Urothelium cell line (cell line): ENCODE measurements at regions not wholly inside any gene's neighbourhood (a gene's known extent, or its start where the extent isn't known, plus 50 kb on each side); places are given as distances from the start of the nearest gene placed in this dataset.

Source experiments
- DNase-seq: peaks from one replicate; pipeline ENCODE4 v3.0.0; 2011; ENCODE audit warnings: low spot score, mixed read lengths
- FAIRE-seq: peaks from 2 replicates; lab custom pipeline; 2011; peaks lifted over from hg19 to GRCh38; lab: Jason Lieb, UNC

- FAIRE-seq: no peak
- DNase-seq: no peak
Measured at GRCh38 chr3:18837137-18837755, 311.1 kb upstream of the KCNH8 start.

DNA sequence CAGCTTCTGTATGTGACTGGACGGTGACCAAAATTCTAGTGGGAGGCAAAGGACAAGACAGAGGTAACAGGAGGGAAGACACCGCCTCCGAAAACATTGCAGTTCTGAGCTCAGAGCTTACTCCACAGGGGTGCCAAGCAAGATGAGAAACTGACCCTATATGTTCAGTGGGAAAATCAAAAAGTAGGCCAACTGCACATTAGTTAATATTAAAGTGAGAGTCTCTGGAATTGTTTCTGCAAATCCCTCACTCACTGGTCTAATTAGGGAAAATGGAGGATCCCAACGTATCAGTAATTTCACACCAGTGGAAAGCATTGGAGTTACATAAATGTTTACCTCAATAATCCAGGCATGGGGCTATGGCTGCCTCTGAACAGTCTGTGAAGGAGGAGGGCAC is 313.3 kb upstream of the KCNH8 start:
- DNase-seq: no peak
- no peak for FAIRE-seq

DNA sequence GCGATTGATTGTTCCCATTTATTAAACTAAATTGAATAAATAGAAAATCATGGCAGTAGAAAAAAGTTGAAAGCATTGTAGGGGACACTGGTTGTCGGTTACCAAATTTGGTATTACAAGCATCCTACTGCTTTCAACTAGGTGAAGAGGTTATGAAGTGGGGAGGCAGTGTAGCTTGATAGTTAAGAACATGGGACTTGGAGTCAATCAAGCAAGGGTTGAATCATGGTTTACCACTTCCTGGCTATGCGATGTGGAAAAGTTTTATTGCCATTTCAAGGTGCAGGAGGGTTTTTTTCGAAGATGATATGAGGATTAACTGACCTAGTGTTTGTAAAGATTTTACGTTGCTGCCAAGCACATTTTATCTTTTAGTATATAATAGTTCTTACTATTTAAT is 318.2 kb upstream of the KCNH8 start:
- DNase-seq (peak; percentile 13), FAIRE-seq (no peak)

- FAIRE-seq (no peak), DNase-seq (no peak)
Measured at GRCh38 chr3:18828637-18829036, 319.7 kb upstream of the KCNH8 start.

DNA sequence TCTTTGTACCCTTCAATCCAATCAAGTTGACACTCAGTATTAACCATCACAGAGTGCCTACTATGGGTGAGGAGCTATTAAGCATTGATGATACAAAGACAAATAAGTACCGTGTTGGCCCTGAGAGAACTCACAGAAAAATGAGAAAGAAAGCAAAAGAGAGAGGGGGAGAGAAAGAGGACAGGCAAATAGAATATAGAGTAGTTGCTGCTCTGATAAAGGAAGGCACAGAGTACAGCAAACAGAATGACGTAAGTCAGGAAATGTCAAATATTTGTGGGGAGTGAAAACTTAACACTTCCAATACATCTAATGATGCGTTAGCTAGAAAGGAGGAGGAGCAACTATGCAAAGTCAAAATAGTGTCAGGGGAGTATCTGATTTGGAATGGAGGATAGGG is 320.6 kb upstream of the KCNH8 start:
- FAIRE-seq: no peak
- DNase-seq: no peak

DNA sequence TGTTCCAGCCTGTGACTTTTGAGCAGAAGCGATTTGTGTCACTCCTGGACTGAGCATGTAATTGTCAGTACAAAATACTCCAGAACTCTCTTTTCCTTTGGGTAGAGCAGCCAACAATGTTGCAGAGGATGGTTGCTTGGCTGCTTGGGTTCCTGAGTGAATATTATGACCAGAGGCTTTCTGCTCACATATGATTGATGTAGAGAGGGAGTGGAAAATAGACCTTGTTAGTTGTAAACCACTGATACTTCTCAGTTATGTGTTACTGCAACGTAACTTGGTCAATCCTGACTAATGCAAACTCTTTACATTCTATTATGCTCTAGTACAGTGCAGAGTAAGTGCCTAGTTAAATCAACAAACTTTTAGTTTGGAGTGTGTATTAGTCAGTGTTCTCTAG is 322.6 kb upstream of the KCNH8 start:
- no peak for DNase-seq
- no peak for FAIRE-seq

GRCh38 chr3:18813300-18813699 is 335.0 kb upstream of the KCNH8 start:
- FAIRE-seq: no peak

DNA sequence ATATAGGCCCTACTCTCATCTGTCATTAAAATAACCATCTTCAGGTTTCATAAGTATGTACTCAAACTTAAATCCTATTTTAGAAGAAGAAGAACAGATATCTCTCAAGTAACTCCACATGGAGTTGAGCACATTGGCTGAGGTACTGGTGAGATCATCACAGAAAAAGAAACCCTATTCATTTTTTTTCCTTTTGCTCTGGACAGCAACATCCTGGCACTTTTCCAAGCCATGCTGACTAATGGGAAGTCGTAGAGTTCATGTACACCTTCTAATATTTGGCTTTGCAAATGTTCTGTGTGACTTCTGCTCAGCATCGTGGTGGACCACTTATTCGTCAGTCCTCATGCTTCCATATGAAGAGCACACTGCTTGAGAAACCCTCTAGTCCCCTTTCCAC is 336.0 kb upstream of the KCNH8 start:
- DNase-seq: peak; percentile 73
- FAIRE-seq: peak; percentile 9

More at GRCh38 chr3:18813300-18813699, 335.0 kb upstream of the KCNH8 start:
- DNase-seq: no peak

DNA sequence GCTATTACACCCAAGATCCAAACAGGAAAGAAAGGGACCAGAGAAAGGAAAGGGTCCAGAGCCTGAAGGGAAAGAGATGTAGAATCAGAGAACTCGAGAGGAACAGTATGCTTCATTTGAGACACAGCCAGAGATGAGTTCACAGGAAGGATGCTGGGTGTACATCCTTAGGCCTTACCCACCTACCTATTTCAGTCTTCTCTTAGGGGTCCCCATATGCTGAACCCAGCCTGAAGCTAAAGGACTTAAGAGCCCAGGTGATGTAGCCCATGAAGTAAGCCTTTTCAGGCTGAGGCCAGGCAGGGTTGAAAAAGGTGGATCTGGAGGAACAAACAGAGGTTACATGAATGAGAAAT is 338.0 kb upstream of the KCNH8 start:
- no peak for DNase-seq
- FAIRE-seq: no peak

GRCh38 chr3:18809640-18810305 is 338.5 kb upstream of the KCNH8 start:
- no peak for FAIRE-seq
- peak; percentile 28 for DNase-seq

DNA sequence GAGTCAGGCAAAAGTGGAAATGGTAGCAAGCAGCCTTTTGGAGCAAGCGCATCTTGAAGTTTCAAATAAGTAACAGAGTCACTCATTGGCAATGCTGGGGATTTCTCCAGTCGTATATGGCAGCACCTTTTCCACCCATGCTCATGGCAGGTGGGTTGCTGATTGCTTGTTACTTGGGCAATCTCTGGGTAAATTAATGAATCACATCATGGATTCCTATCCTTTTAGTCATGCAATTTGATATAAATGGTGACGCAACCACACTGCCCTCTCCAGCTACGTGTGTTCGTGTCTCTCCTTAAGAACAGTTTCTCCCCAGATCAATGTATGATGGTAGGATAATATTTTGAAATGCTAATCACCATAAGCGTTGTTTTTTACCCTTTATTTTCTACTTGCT is 339.9 kb upstream of the KCNH8 start:
- FAIRE-seq: no peak
- DNase-seq: peak; percentile 30

GRCh38 chr3:18807593-18807992 is 340.7 kb upstream of the KCNH8 start:
- FAIRE-seq (no peak), DNase-seq (no peak)

DNA sequence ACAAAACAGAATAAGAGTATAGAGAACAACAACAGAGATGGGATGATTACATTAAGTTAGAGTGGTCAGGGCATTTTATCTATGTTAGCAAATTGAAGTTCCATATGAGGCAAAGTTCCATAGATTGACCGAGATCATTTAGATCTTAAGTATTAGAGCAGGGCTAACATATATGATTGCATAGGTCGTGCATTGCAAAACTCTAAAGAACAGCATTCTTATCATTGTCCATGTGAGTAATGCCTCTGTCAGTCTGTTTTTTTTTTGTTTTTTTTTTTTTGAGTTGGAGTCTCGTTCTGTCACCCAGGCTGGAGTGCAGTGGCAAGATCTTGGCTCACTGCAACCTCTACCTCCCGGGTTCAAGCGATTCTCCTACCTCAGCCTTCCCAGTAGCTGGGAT is 341.7 kb upstream of the KCNH8 start:
- DNase-seq (no peak), FAIRE-seq (no peak)

GRCh38 chr3:18797378-18797777 is 350.9 kb upstream of the KCNH8 start:
- no peak for DNase-seq
- no peak for FAIRE-seq

DNA sequence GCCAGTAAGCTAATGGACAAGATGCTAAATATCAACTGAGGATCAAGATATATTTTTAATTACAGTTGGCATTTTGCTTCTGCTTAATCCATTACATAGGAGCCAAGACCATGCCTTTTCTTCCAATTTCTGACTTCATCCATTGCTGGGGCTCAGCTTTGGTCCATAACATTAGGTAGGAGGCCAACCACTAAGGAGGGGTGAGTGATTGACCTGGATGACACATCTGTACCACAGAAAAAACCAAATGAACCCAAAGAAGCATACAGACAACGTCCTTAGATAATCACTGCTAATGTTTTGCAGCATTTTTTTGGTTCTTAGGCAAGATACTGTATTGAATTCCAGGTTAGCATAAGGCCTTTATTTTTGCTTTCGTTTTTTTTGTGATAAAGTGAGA is 353.2 kb upstream of the KCNH8 start:
- FAIRE-seq: no peak
- DNase-seq: no peak

DNA sequence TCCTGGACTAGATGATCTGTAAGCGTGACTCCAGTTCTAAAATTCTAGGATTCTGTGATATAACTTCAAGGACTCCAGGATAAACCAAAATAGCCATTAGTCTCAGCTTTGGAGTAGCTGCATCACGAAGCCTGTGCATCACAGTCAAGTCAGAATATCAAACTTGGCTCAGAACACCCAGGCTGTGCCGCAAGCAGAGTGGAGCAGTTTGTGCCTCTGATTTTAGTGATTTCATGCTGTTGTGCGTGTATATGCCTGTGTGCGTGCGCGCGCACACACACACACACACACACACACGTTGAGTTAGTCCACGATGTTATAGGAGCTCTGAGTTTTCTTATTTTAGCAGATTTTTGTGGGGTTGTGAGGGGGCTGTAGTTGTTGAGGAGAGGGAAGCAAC is 356.6 kb upstream of the KCNH8 start:
- no peak for FAIRE-seq
- DNase-seq: no peak

GRCh38 chr3:18791182-18791581 is 357.1 kb upstream of the KCNH8 start:
- no peak for FAIRE-seq
- DNase-seq: no peak

DNA sequence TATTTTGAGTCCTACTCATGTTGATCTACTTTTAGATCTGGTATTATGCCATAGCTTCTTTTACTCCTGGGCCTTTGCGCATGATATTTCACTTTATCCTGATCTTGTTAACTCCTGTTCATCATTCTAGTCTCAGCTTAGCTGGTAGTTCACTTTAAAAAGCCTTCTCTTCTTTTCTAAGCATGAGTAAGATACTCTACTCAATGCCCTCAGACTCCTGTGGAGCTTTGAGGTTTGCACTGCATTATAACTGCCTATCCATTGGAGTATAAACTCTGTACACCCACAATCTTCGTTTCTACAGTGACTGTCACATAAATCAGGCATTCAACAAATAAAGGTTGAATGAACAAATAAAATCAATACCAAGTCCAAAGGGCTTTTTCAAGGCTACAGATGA is 357.9 kb upstream of the KCNH8 start:
- DNase-seq (no peak), FAIRE-seq (no peak)

GRCh38 chr3:18789734-18790133 is 358.6 kb upstream of the KCNH8 start:
- DNase-seq: no peak
- FAIRE-seq: no peak

DNA sequence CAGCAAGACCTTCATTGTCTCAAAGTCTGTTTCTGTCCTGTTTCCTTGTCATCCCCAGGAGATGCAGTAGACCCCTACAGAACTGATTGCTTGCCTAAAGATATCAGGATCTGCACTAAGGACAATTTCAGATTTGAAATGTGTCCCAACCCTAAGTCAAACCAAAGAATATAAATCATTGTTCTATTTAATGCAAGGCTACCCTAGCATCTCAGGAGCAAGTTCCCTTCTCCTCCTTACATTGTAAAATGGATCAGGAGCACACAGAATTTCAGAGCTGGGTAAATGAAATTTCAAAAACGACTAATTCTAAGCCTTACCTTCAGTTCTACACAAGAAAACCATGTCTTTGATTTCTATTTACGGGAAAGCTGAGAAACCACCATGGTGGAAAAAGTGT is 360.9 kb upstream of the KCNH8 start:
- DNase-seq (no peak), FAIRE-seq (no peak)

GRCh38 chr3:18786650-18787323 is 361.5 kb upstream of the KCNH8 start:
- FAIRE-seq (no peak), DNase-seq (no peak)

GRCh38 chr3:18782191-18782590 is 357.1 kb upstream of the SATB1 start:
- FAIRE-seq: no peak
- no peak for DNase-seq
